ENCODE measurements at regions not wholly inside any gene's neighbourhood (a gene's known extent, or its start where the extent isn't known, plus 50 kb on each side); places are given as distances from the start of the nearest gene placed in this dataset.

DNA sequence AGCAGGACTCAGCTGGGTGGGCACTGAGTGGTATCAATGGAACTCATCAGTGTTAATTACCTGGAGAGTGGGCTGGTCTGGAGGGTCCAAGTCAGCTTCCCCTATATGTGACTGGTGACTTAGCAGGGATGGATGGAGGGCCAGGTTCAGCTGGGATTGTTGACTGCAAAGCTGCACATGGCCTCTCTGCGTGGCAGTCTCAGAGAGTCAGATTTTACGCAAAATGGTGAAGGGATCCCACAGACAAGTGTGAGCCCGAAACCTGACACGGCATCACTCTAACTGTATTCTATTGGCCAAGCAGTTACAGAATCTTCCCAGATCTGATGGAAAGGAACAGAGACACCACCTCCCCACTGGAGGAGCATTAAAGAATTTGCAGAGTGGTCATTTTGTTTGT lies 716.0 kb upstream of the TBX3 start:
- BruUV-seq (replicated peaks), result no TSS peak
- Histone ChIP-seq H3K9ac (replicated peaks; ENCODE audit: extremely low read depth, insufficient read depth, low read length) (no peak overlapping the region), H3K36me3 (ENCODE audit: control insufficient read depth in 2 of 2, extremely low read depth in 1 of 2, insufficient read depth in 2 of 2, low read length in 2 of 2) (no peaks in the 10 kb centered on the region), H3K9me3 (replicated peaks; ENCODE audit: control insufficient read depth, insufficient read depth, low read length) (no peaks in the 10 kb centered on the region), H3K9me1 (replicated peaks; ENCODE audit: control insufficient read depth, extremely low read depth, insufficient read depth, low read length) (no peaks in the 10 kb centered on the region), H3K4me1 (ENCODE audit: control insufficient read depth, extremely low read depth, insufficient read depth, low read length) (no peaks in the 10 kb centered on the region), H4K20me1 (replicated peaks; ENCODE audit: control insufficient read depth, extremely low read depth, insufficient read depth, low read length) (no peaks in the 10 kb centered on the region), H3K4me3 (replicated peaks in 1 of 3; ENCODE audit: insufficient read depth in 1 of 3, low read depth in 1 of 3, low read length in 3 of 3) (no peak overlapping the region), H2AFZ (ENCODE audit: low read depth, low read length) (no peak overlapping the region), H3K27ac (ENCODE audit: insufficient read depth, low read depth, low read length) (no peak overlapping the region), H3K4me2 (ENCODE audit: insufficient read depth, low read length) (no peak overlapping the region), H3K79me2 (ENCODE audit: control insufficient read depth, insufficient read depth, low read length) (no peaks in the 10 kb centered on the region), H3K27me3 (ENCODE audit: control insufficient read depth in 2 of 2, insufficient read depth in 2 of 2, low read length in 2 of 2) (no peaks in the 10 kb centered on the region)
- DNase-seq (ENCODE audit: low read depth, low spot score), result no peak
- ChIA-PET CTCF (no interaction called here), POLR2A (no interaction called here)
- intact Hi-C loops (cut with micrococcal nuclease), result no loop called here
- dilution Hi-C loops (cut with MboI; ENCODE audit: extremely low pct_ligation_motif_present, low sequenced_read_pairs), result no loop called here
- no peak for FAIRE-seq
- TF ChIP-seq, protein P1, sequence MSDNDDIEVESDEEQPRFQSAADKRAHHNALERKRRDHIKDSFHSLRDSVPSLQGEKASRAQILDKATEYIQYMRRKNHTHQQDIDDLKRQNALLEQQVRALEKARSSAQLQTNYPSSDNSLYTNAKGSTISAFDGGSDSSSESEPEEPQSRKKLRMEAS (IDR thresholded peaks at IDR 0.05; ENCODE audit: insufficient read depth, insufficient read length), result no peak
- TF ChIP-seq POLR2A (IDR thresholded peaks at IDR 0.05; ENCODE audit: low read depth, low read length) (no peak), MYC (IDR thresholded peaks at IDR 0.05; ENCODE audit: low read depth, low read length) (no peak), FOS (IDR thresholded peaks at IDR 0.05; ENCODE audit: borderline replicate concordance, insufficient read depth, low read length) (no peak), JUN (IDR thresholded peaks at IDR 0.05; ENCODE audit: borderline replicate concordance, insufficient read depth, insufficient read length, low read depth) (no peak), GATA2 (IDR thresholded peaks at IDR 0.05; ENCODE audit: insufficient read depth, insufficient read length, low read depth, low read length) (no peak), POLR2AphosphoS5 (IDR thresholded peaks at IDR 0.05; ENCODE audit: insufficient read depth, low read depth, low read length) (no peak), EZH2 (IDR thresholded peaks at IDR 0.05; ENCODE audit: borderline replicate concordance, low read depth, low read length, severe bottlenecking) (no peak)
- TF ChIP-seq, protein P2, sequence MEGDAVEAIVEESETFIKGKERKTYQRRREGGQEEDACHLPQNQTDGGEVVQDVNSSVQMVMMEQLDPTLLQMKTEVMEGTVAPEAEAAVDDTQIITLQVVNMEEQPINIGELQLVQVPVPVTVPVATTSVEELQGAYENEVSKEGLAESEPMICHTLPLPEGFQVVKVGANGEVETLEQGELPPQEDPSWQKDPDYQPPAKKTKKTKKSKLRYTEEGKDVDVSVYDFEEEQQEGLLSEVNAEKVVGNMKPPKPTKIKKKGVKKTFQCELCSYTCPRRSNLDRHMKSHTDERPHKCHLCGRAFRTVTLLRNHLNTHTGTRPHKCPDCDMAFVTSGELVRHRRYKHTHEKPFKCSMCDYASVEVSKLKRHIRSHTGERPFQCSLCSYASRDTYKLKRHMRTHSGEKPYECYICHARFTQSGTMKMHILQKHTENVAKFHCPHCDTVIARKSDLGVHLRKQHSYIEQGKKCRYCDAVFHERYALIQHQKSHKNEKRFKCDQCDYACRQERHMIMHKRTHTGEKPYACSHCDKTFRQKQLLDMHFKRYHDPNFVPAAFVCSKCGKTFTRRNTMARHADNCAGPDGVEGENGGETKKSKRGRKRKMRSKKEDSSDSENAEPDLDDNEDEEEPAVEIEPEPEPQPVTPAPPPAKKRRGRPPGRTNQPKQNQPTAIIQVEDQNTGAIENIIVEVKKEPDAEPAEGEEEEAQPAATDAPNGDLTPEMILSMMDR (IDR thresholded peaks at IDR 0.05; ENCODE audit: extremely low read depth in 1 of 2, insufficient read depth in 1 of 2, low read depth in 1 of 2, low read length in 2 of 2), result no peak

Measured in endothelial cell of umbilical vein (primary cell).